ENCODE measurements at regions not wholly inside any gene's neighbourhood (a gene's known extent, or its start where the extent isn't known, plus 50 kb on each side); places are given as distances from the start of the nearest gene placed in this dataset.

DNA sequence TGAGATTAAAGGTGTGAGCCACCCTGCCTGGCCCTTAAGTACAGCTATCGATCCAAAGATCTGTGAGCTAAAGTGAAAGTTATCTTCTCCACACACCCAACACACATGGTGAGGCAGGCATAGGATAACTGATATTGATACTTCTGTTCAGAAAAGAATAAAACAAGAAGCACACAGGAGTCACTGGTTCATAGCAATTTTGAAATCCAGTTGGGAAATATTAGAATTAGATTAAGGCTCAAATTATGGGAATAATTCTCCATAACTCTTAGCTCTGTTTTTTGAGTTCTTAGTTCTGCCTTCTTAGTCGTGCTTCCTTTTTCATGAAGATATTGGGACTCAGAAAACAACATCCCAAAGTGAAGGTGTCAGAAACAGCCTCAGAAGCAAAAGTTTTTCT, 186.0 kb upstream of the PLXNC1 start (continued):
- TF ChIP-seq, protein P1, sequence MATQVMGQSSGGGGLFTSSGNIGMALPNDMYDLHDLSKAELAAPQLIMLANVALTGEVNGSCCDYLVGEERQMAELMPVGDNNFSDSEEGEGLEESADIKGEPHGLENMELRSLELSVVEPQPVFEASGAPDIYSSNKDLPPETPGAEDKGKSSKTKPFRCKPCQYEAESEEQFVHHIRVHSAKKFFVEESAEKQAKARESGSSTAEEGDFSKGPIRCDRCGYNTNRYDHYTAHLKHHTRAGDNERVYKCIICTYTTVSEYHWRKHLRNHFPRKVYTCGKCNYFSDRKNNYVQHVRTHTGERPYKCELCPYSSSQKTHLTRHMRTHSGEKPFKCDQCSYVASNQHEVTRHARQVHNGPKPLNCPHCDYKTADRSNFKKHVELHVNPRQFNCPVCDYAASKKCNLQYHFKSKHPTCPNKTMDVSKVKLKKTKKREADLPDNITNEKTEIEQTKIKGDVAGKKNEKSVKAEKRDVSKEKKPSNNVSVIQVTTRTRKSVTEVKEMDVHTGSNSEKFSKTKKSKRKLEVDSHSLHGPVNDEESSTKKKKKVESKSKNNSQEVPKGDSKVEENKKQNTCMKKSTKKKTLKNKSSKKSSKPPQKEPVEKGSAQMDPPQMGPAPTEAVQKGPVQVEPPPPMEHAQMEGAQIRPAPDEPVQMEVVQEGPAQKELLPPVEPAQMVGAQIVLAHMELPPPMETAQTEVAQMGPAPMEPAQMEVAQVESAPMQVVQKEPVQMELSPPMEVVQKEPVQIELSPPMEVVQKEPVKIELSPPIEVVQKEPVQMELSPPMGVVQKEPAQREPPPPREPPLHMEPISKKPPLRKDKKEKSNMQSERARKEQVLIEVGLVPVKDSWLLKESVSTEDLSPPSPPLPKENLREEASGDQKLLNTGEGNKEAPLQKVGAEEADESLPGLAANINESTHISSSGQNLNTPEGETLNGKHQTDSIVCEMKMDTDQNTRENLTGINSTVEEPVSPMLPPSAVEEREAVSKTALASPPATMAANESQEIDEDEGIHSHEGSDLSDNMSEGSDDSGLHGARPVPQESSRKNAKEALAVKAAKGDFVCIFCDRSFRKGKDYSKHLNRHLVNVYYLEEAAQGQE (IDR thresholded peaks at IDR 0.05; ENCODE audit: low read depth, low read length): no peak
- TF ChIP-seq TAF1 (IDR thresholded peaks at IDR 0.05; ENCODE audit: borderline replicate concordance, low read depth, low read length) (no peak), ZSCAN29 (IDR thresholded peaks at IDR 0.05) (no peak), FOS (IDR thresholded peaks at IDR 0.05; ENCODE audit: borderline replicate concordance, extremely low read depth, insufficient read length) (no peak), SMAD1 (IDR thresholded peaks at IDR 0.05; ENCODE audit: low read depth, partially characterized antibody) (no peak), NFYB (IDR thresholded peaks at IDR 0.05; ENCODE audit: insufficient read depth, low read depth, low read length) (no peak)
- TF ChIP-seq, protein P2, sequence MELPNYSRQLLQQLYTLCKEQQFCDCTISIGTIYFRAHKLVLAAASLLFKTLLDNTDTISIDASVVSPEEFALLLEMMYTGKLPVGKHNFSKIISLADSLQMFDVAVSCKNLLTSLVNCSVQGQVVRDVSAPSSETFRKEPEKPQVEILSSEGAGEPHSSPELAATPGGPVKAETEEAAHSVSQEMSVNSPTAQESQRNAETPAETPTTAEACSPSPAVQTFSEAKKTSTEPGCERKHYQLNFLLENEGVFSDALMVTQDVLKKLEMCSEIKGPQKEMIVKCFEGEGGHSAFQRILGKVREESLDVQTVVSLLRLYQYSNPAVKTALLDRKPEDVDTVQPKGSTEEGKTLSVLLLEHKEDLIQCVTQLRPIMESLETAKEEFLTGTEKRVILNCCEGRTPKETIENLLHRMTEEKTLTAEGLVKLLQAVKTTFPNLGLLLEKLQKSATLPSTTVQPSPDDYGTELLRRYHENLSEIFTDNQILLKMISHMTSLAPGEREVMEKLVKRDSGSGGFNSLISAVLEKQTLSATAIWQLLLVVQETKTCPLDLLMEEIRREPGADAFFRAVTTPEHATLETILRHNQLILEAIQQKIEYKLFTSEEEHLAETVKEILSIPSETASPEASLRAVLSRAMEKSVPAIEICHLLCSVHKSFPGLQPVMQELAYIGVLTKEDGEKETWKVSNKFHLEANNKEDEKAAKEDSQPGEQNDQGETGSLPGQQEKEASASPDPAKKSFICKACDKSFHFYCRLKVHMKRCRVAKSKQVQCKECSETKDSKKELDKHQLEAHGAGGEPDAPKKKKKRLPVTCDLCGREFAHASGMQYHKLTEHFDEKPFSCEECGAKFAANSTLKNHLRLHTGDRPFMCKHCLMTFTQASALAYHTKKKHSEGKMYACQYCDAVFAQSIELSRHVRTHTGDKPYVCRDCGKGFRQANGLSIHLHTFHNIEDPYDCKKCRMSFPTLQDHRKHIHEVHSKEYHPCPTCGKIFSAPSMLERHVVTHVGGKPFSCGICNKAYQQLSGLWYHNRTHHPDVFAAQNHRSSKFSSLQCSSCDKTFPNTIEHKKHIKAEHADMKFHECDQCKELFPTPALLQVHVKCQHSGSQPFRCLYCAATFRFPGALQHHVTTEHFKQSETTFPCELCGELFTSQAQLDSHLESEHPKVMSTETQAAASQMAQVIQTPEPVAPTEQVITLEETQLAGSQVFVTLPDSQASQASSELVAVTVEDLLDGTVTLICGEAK (IDR thresholded peaks at IDR 0.05; ENCODE audit: borderline replicate concordance): no peak
